ENCODE measurements at regions not wholly inside any gene's neighbourhood (a gene's known extent, or its start where the extent isn't known, plus 50 kb on each side); places are given as distances from the start of the nearest gene placed in this dataset.
"Not testable (repeated sequence)": the region's sequence is repeated elsewhere in the genome, so short reads cannot be mapped to it uniquely, and the experiment has no call there.

DNA sequence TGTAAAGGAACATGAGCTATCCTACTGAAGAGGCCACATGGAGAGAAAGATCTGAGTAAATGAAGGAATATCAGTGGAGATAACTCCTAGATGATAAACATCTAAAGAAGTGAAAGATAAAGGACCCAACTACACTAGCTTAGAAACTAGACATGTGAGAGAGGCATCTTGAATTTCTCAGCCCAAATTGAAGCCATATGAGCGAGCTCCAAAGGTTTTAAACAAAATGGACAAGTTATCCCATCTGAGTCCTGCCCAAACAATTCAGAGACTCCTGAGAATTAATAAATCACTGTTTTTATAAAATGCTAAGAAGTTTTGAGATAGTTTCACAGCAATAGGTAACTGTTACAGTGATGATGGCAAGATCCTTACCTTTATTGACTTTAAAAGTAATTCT lies 438.9 kb downstream of the NAV3 start:
- no peak overlapping the region for H3K4me3 ChIP-seq
- H3K4me1 ChIP-seq (replicated peaks), result no peaks in the 10 kb centered on the region
- no peak for DNase-seq (ENCODE audit: low read depth in 1 of 2, low spot score in 2 of 2)
- peaks cover 4% of the 10 kb centered on the region; the same call in 1 of the 2 replicates for H3K9me3 ChIP-seq (replicated peaks)
- no peaks in the 10 kb centered on the region for H3K27me3 ChIP-seq (replicated peaks)
- H3K36me3 ChIP-seq, result no peaks in the 10 kb centered on the region
- H3K27ac ChIP-seq, result no peak overlapping the region

DNA sequence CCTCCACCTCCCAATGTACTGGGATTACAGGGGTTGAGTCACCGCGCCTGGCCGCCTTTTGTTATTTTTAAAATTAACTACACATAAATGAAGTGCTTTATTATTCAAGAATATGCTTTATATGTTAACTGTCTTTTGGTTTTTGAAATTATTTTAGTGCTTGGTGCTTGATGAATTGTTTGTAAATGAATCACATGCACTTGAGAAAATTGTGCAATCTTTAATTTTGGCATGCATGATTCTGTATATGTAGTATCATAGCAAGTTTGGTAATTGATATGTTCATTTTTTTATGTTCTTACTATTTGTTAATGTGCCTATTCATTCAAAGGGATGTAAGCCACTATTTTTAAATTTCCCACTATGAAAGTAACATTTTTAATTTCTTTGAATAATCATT lies 440.9 kb downstream of the NAV3 start:
- DNase-seq (ENCODE audit: low read depth in 1 of 2, low spot score in 2 of 2), result no peak

DNA sequence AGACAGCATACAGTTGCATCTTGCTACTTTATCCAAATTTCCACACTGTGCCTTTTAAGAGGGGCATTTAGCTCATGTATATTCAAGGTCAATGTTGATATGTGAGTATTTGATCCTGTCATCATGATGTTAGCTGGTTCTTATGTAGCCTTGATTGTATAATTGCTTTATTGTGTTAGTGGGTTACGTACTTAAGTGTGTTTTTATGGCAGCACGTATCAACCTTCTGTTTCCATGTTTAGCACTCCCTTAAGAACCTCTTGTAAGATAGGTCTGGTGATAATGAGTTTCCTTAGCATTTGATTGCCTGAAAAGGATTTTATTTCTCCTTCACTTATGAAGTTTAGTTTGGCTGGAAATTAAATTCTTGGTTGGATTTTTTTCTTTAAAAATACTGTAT lies 445.2 kb downstream of the NAV3 start:
- H3K4me3 ChIP-seq, result no peak overlapping the region
- no peaks in the 10 kb centered on the region for H3K36me3 ChIP-seq
- DNase-seq (ENCODE audit: low read depth in 1 of 2, low spot score in 2 of 2), result no peak
- no peak overlapping the region for H3K27ac ChIP-seq
- H3K27me3 ChIP-seq (replicated peaks), result no peaks in the 10 kb centered on the region
- H3K9me3 ChIP-seq (replicated peaks), result peaks cover 6% of the 10 kb centered on the region; the same call in 1 of the 2 replicates
- no peaks in the 10 kb centered on the region for H3K4me1 ChIP-seq (replicated peaks)

More for the DNA sequence above, 440.9 kb downstream of the NAV3 start:
- Histone ChIP-seq H3K9me3 (replicated peaks) (peaks cover 4% of the 10 kb centered on the region; the same call in 1 of the 2 replicates), H3K4me3 (no peak overlapping the region), H3K27me3 (replicated peaks) (no peaks in the 10 kb centered on the region), H3K27ac (no peak overlapping the region), H3K36me3 (no peaks in the 10 kb centered on the region), H3K4me1 (replicated peaks) (no peaks in the 10 kb centered on the region)

DNA sequence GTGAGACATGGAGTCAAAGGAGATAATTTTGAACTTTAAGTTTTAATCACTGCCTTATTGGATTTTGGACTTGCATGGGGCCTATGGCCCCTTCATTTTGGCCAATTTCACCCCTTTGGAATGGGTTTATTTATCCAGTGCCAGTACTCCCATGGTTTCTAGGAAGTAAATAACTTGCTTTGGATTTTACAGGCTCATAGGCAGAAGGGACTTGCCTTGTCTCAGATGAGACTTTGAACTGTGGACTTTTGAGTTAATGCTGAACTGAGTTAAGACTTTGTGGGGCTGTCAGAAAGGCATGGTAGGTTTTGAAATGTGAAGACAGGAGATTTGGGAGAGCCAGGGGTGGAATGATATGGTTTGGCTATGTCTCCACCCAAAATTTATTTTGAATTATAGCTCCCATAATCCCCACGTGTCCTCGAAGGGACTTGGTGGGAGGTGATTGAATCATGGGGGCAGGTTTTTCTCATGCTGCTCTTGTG lies 448.1 kb downstream of the NAV3 start:
- Histone ChIP-seq H3K9me3 (replicated peaks) (0 out of 2 replicates have a peak, but pooled peaks cover 2% of the 10 kb centered on the region), H3K36me3 (no peaks in the 10 kb centered on the region), H3K27me3 (replicated peaks) (no peaks in the 10 kb centered on the region), H3K4me3 (no peak overlapping the region), H3K4me1 (replicated peaks) (no peaks in the 10 kb centered on the region), H3K27ac (no peak overlapping the region)
- no peak for DNase-seq (ENCODE audit: low read depth in 1 of 2, low spot score in 2 of 2)

DNA sequence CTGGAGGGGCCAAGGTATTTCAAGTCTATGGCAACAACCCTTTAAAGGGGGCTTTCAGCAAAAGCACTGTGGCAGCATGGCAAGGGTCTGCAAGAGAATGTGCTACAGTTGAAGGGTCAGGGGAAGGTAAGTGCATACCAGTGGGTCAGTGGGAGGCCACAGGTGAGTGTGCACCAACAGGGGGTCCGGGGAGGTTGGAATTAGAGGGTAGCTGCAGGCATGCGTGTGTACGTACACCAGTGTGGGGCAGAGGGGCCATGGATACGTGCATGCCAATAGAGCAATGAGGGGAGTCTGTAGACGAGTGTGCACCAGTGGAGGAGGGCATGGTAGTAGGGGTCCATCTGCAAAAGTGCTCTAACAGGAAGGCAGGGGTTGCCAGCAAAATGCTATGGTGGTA lies 448.9 kb downstream of the NAV3 start:
- Histone ChIP-seq H3K4me3 (no peak overlapping the region), H3K36me3 (no peaks in the 10 kb centered on the region), H3K27ac (no peak overlapping the region), H3K4me1 (replicated peaks) (no peaks in the 10 kb centered on the region), H3K27me3 (replicated peaks) (no peaks in the 10 kb centered on the region), H3K9me3 (replicated peaks) (0 out of 2 replicates have a peak, but pooled peaks cover 2% of the 10 kb centered on the region)
- DNase-seq (ENCODE audit: low read depth in 1 of 2, low spot score in 2 of 2), result no peak

DNA sequence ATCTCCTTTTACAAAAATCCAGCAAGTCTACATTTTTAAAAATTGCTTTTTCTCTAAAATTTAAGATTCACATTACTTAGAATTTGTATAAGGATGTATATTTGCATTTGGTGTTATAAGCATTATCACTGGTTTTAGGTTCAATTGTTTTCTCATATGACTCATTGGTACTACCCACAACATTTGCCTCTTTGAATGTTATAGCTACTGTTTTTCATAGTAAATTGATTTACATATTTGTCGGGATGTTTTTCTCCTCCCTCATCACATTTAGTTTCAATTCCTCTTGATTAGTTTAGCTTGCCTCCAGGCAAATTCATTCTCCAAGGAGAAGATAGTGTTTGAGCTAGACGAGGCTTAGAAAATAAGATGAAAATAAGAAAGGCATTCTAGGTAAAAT lies 450.4 kb downstream of the NAV3 start:
- not testable (repeated sequence) for H3K27me3 ChIP-seq (replicated peaks); H3K4me1 ChIP-seq (replicated peaks); DNase-seq (ENCODE audit: low read depth in 1 of 2, low spot score in 2 of 2); H3K36me3 ChIP-seq; H3K9me3 ChIP-seq (replicated peaks); H3K27ac ChIP-seq; H3K4me3 ChIP-seq

DNA sequence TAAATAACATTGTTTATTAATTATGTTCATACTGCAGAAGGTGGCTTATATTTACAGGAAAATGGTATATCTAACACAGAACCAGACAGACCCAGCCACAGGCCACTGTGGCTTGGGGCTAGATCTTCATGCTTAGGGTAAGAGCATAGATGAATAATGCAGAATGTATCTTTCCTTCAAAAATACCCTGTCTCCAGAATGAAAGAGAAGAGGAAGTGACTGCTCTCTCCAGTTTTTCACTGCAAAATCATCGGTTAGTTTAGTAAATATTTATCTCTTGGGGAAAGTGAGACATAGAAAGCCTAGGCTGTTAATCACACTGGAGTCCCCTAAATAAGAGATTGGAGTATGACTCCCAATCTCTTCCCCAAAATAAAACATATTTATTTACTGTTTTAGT lies 453.7 kb downstream of the NAV3 start:
- no peak overlapping the region for H3K4me3 ChIP-seq
- H3K27ac ChIP-seq, result no peak overlapping the region
- H3K27me3 ChIP-seq (replicated peaks), result no peaks in the 10 kb centered on the region
- H3K4me1 ChIP-seq (replicated peaks), result no peaks in the 10 kb centered on the region
- no peaks in the 10 kb centered on the region for H3K9me3 ChIP-seq (replicated peaks)
- no peaks in the 10 kb centered on the region for H3K36me3 ChIP-seq
- peak in 1 of 2 experiments; percentile 6 for DNase-seq (ENCODE audit: low read depth in 1 of 2, low spot score in 2 of 2)

DNA sequence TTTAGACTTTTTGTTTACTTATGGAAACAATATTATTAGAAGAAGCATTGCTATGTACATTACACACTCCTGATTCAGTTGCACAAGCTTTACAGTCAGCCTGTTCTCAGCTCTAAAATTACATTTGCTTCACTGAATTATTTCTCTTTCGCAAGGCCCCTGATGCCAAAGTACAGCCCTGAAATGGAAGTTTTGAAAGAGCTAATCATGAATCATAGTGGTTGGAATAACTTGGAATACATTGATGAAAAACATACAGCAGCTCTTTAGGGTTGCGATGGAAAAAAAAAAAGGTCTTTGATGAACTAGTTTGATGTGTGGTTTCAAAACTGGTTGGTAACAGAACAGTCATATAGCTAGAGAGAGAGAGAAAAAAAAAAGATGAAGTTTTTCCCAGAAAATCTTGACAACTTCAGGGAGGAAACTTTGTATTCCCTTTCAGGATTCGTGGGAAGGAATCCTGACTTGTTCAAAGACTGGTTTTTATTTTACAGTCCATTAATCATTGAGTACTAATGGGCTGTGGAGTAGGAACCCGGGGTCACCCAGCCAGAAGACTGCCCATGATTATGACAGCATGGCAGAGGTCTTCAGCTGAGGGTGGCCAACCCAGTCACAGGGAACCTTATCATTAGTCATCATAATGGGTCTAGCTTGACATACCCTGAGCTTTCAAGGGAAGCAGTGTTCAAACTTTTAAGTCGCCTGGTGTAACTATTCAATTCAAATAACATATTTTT lies 460.1 kb downstream of the NAV3 start:
- DNase-seq (ENCODE audit: low read depth in 1 of 2, low spot score in 2 of 2), result no peak
- Histone ChIP-seq H3K9me3 (replicated peaks) (no peaks in the 10 kb centered on the region), H3K27ac (no peak overlapping the region), H3K4me1 (replicated peaks) (peaks cover 15% of the 10 kb centered on the region), H3K36me3 (no peaks in the 10 kb centered on the region), H3K4me3 (no peak overlapping the region), H3K27me3 (replicated peaks) (no peaks in the 10 kb centered on the region)

DNA sequence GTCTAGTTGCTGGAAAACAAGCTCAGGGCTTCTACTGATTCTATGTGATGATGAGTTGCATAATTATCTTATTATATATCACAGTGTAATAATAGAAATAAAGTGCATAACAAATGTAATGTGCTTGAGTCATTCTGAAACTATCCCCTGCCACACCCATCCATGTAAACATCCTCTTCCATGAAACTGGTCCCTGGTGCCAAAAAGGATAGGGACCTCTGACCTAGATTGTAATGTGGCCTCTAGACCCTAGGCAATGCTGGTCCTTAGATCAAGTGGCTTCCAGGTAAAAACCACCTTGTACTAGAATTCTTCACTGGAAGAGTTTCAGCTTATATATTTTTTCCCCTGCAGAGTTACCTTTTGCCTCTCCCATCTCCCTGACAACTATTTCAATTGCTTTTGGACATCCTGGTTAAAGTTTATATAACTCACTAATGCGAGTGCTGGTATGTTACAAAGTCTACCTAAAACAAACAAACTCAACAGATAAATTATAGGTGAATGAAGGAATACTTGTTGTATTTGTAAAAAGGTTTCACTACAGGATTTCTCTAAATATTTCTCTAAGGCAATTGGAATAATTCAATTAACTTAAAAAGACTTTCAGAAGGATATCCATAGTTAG lies 462.5 kb downstream of the NAV3 start:
- DNase-seq (ENCODE audit: low read depth in 1 of 2, low spot score in 2 of 2), result peak; percentile 49 to 66
- Histone ChIP-seq H3K27ac (peak overlapping the region; percentile 79), H3K4me3 (no peak overlapping the region), H3K36me3 (no peaks in the 10 kb centered on the region), H3K27me3 (replicated peaks) (no peaks in the 10 kb centered on the region), H3K9me3 (replicated peaks) (no peaks in the 10 kb centered on the region), H3K4me1 (replicated peaks) (peaks cover 15% of the 10 kb centered on the region)

DNA sequence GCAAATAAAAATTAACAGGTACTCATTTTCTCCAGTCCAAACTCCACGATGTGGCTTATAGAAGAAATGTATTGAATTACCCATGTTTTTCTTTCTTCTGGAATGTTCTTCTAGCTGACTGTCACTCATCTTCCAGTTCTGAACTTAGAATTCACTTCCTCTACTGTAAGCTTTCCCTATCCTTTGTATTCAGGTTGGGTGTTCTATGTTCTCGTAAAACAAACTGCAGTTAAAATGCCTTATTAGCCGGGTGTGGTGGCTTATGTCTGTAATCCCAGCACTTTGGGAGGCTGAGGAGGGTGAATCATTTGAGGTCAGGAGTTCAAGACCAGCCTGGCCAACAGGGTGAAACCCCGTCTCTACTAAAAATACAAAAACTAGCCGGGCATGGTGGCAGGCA lies 470.6 kb downstream of the NAV3 start:
- not testable (repeated sequence) for H3K36me3 ChIP-seq

DNA sequence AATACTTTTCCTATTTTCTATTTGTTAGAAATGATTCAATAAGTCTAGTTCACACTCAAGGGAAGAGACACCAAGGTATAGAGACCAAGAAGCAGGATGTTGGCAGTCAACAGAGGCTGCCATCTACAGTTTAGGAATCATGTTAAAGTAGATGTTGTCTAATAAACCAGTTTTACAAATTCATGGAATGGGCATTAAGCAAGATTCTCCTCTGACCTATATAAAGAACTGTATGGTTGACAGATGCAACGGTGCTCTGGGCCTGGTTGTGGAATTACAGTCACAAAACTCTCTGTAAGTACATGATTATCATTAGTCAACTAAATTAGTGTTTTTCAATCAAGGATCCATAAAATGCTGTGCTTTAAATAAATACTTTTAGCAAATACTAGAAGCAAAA lies 475.1 kb downstream of the NAV3 start:
- peaks cover 4% of the 10 kb centered on the region; the same call in 1 of the 2 replicates for H3K27me3 ChIP-seq (replicated peaks)
- H3K4me3 ChIP-seq, result no peak overlapping the region
- H3K9me3 ChIP-seq (replicated peaks), result no peaks in the 10 kb centered on the region
- H3K27ac ChIP-seq, result no peak overlapping the region
- no peak for DNase-seq (ENCODE audit: low read depth in 1 of 2, low spot score in 2 of 2)
- no peaks in the 10 kb centered on the region for H3K36me3 ChIP-seq
- no peaks in the 10 kb centered on the region for H3K4me1 ChIP-seq (replicated peaks)

More for the DNA sequence above, 470.6 kb downstream of the NAV3 start:
- not testable (repeated sequence) for H3K27ac ChIP-seq; H3K4me3 ChIP-seq; H3K4me1 ChIP-seq (replicated peaks); H3K9me3 ChIP-seq (replicated peaks); H3K27me3 ChIP-seq (replicated peaks); DNase-seq (ENCODE audit: low read depth in 1 of 2, low spot score in 2 of 2)

DNA sequence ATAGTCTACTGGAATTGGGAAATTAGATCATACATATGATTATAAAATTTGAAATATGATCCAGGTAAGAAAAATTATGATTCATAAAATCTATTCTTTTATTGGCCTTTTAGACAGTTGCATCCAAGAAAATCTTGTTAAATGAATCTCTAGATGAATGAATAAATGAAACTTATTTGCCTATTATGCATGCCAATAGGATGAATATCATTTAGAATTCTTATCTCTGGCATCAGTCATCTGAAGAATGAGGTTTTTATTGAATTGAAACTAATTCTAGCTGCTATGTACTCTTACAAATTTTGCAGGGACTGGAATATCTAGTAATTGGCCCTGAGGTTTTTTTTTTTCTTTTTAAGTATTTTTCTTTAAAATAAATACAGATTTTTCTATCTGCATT lies 475.5 kb downstream of the NAV3 start:
- Histone ChIP-seq H3K27me3 (replicated peaks) (peaks cover 4% of the 10 kb centered on the region; the same call in 1 of the 2 replicates), H3K36me3 (no peaks in the 10 kb centered on the region), H3K4me1 (replicated peaks) (no peaks in the 10 kb centered on the region), H3K4me3 (no peak overlapping the region), H3K9me3 (replicated peaks) (no peaks in the 10 kb centered on the region), H3K27ac (no peak overlapping the region)
- DNase-seq (ENCODE audit: low read depth in 1 of 2, low spot score in 2 of 2), result no peak

DNA sequence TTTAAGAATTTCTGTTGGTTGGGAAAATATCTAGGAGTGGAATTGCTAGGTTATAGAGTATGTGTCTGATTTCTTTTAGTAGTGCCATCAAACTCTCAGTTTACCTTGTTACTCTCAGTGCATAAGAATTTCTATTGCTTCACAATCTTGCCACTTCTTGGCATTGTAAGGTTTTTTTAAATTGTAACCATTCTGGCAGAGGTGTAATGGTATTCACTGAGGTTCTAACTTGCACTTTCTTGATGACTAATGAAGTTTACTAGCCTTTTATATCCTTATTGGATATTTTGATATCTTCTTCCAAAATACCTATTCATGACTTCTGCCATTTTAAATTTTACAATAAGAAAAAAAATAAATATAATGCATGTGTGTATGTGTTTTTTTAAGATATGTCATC lies 478.0 kb downstream of the NAV3 start:
- DNase-seq (ENCODE audit: low read depth in 1 of 2, low spot score in 2 of 2), result no peak
- Histone ChIP-seq H3K36me3 (no peaks in the 10 kb centered on the region), H3K27me3 (replicated peaks) (peaks cover 4% of the 10 kb centered on the region; the same call in 1 of the 2 replicates), H3K4me1 (replicated peaks) (no peaks in the 10 kb centered on the region), H3K4me3 (no peak overlapping the region), H3K9me3 (replicated peaks) (no peaks in the 10 kb centered on the region), H3K27ac (no peak overlapping the region)

DNA sequence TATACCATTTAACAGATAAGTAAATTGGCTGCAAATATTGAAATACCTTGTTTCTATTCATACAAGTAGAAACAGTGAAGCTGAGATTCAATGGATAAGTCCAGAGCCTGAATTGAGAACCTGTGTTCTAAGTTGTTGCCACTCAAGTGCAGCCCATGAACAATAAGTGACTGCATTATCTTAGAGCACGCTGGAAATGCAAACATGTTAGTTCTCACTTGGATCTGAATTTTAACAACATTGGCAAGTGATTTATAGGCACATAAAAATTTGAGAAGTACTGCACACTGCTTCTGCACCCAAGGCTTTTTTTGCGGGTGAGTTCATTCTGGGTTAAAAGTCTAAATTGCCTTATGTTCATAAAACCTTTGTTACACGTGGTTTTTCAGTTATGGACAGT lies 484.3 kb downstream of the NAV3 start:
- no peak for DNase-seq (ENCODE audit: low read depth in 1 of 2, low spot score in 2 of 2)
- no peaks in the 10 kb centered on the region for H3K36me3 ChIP-seq
- no peak overlapping the region for H3K27ac ChIP-seq
- no peaks in the 10 kb centered on the region; the same call in 1 of the 2 replicates for H3K27me3 ChIP-seq (replicated peaks)
- no peaks in the 10 kb centered on the region for H3K9me3 ChIP-seq (replicated peaks)
- H3K4me1 ChIP-seq (replicated peaks), result no peaks in the 10 kb centered on the region
- no peak overlapping the region for H3K4me3 ChIP-seq

Measured in SJSA1 (cell line).